ENCODE measurements at regions not wholly inside any gene's neighbourhood (a gene's known extent, or its start where the extent isn't known, plus 50 kb on each side); places are given as distances from the start of the nearest gene placed in this dataset.

DNA sequence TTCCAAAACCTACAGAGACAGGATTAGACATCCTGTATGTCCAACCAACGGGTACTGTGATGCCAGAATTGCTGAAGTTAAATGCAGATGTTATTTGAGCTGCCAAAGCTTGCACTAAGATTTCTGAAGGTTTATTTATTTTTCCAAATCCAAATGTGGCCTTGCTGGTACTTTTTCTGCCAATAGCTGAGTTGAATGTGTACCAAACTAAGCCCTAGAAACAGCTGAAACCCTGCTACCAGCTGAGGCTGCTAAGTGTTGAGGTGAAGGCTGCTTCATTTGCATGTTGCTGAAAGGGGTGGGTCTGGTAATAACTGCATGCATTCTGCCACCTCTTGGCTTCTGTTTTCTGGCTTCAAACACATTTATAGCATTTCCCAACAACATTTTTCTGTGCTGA lies 366.5 kb downstream of the FAT4 start:
- DNase-seq (ENCODE audit: low read depth in 2 of 3, low spot score in 1 of 3): no peak

- DNase-seq (ENCODE audit: low read depth in 2 of 3, low spot score in 1 of 3): no peak
Observed at GRCh38 chr4:125682730-125683129, 368.0 kb downstream of the FAT4 start.

DNA sequence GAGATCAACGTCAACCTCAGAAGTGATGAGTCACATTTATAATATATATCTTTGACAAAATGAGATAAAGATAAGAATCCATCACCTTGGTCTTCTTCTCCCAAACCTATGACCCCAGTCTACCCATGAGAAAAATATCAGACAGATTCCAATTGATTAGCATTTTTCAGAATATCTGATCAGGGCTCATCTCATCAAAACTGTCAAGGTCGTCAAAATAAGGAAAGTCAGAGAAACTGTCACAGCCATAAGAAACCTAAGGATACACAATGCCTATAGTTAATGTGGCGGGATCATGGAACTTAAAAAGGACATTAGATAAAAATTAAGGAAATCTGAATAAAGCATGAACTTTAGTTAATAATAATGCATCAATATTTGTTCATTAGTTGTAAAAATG lies 374.1 kb downstream of the FAT4 start:
- DNase-seq (ENCODE audit: low read depth in 2 of 3, low spot score in 1 of 3): no peak

- no peak for DNase-seq (ENCODE audit: low read depth in 2 of 3, low spot score in 1 of 3)
Observed at GRCh38 chr4:125689805-125690204, 375.1 kb downstream of the FAT4 start.

- DNase-seq (ENCODE audit: low read depth in 2 of 3, low spot score in 1 of 3): no peak
Observed at GRCh38 chr4:125693228-125693627, 378.5 kb downstream of the FAT4 start.

DNA sequence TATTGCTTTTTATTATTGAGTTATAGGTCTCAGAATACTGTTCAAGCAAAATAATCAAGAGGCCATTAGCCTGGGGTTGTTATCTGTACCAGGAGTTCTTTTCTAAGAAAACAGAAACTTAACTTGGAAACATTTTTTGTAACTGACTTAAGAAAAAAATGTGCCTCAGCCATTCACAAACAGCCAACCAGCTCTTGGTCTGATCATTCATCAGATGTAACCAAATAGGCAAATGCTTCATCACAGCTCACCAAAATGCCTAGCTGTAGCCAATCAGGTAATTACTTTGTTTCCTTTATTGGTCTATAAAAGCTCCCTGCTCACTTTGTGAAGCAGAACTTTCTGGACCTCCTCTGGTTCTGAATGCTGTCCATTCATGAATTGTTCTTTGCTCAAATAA lies 387.7 kb downstream of the FAT4 start:
- no peak for DNase-seq (ENCODE audit: low read depth in 2 of 3, low spot score in 1 of 3)

DNA sequence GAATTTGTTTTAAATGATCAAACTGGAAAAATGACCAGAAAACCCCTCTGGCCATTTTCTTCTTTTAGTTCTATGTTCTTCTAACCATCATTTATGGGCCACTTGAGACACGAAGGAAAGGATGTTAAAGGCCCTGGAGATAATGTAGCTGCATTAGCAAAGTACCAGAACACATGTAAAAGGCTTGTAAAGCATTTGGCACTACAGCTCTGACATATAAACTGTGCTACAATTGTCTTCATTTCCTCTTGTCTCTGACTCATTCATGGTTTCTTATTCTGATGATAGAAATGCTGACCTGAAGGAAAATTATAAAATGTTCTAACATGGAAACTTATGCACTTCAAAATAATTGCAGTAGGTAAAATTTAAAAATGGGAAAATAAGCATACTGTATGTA lies 388.7 kb downstream of the FAT4 start:
- no peak for DNase-seq (ENCODE audit: low read depth in 2 of 3, low spot score in 1 of 3)

GRCh38 chr4:125704726-125705125 lies 390.0 kb downstream of the FAT4 start:
- no peak for DNase-seq (ENCODE audit: low read depth in 2 of 3, low spot score in 1 of 3)

- no peak for DNase-seq (ENCODE audit: low read depth in 2 of 3, low spot score in 1 of 3)
Observed at GRCh38 chr4:125705681-125706080, 390.9 kb downstream of the FAT4 start.

DNA sequence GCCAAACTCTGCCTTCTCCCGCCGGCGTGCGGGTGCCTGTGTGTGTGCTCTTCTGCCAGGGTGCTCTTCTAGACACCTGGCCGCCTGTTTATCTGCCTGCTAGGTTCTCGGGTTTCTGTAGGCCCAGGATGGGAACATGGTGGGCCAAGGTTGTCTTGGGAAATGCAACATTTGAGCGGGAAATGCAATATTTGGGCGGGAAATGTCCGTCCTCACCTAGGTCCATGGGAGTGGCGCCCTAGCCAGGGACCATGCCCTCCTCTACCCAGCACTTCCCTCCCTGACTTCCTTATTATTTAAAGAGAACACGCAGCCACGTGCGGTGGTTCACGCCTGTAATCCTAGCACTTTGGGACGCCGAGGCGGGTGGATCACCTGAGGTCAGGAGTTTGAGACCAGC lies 392.6 kb downstream of the FAT4 start:
- DNase-seq (ENCODE audit: low read depth in 2 of 3, low spot score in 1 of 3): no peak

- no peak for DNase-seq (ENCODE audit: low read depth in 2 of 3, low spot score in 1 of 3)
Observed at GRCh38 chr4:125710766-125711165, 396.0 kb downstream of the FAT4 start.

- DNase-seq (ENCODE audit: low read depth in 2 of 3, low spot score in 1 of 3): no peak
Observed at GRCh38 chr4:125714049-125714448, 399.3 kb downstream of the FAT4 start.

DNA sequence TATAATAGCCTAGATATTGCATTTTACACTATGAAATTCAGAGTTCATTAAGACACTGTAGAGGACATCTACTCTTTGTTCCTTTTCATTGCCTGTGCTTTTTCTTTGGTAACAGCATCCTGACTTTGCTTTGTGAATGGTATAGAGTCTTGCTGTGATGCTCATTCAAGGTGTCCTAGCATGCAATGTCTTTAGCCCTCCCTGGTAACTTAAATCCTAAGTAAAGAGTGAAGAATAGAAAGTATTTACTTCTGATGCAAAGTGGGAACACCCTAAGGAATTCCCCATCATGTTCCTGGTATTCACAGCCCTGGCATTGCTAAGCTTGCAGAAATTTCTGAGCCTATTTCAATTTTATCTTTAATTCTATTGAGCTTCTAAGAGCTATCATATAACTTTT lies 400.1 kb downstream of the FAT4 start:
- no peak for DNase-seq (ENCODE audit: low read depth in 2 of 3, low spot score in 1 of 3)

DNA sequence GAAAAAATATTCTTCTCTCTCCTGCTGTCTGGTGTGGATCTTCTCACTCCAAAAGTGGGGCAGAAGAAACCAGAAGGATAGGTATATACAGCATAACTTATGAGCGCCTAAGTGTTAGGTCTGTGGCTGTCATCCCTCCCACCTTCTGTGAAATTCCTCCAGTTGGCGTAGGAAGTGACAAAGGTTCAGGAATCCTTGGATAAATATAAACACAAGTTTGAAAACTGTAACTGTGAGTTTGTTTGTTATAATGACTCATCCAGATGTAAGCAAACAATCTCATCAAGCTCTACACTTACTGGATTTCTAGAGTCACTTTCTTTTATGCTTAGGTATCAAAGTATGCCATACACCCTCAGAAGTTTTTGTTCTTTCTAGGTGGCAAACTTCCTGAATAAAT lies 405.2 kb downstream of the FAT4 start:
- no peak for DNase-seq (ENCODE audit: low read depth in 2 of 3, low spot score in 1 of 3)

GRCh38 chr4:125722009-125722408 lies 407.3 kb downstream of the FAT4 start:
- no peak for DNase-seq (ENCODE audit: low read depth in 2 of 3, low spot score in 1 of 3)

DNA sequence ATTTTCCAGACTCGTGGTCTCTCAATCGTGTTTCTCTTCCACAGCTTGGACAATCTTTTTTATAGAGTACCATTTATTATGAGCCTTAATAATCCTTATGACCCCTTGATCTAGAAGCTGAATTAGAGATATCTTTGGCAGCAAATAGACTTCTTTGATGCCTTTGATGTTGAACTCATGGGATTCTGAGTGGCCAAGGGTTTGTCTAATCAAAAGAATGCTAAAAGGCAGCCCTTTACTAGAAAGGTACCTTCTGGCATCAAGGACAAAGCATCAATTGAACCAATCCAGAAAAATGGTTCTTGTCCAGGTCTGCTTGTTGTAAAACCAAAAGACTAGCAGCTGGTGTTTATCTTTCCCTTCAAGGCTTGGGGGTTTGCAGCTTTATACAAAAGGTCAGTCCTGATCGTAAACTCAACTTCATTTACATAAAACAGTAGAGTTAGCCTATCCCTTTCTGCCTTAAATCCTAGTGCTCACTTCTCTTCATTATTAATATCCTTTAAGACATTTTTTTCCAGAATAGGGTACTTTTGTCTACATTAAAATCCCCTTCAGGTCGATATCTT lies 411.3 kb downstream of the FAT4 start:
- DNase-seq (ENCODE audit: low read depth in 2 of 3, low spot score in 1 of 3): no peak

GRCh38 chr4:125727931-125728330 lies 413.2 kb downstream of the FAT4 start:
- DNase-seq (ENCODE audit: low read depth in 2 of 3, low spot score in 1 of 3): no peak

DNA sequence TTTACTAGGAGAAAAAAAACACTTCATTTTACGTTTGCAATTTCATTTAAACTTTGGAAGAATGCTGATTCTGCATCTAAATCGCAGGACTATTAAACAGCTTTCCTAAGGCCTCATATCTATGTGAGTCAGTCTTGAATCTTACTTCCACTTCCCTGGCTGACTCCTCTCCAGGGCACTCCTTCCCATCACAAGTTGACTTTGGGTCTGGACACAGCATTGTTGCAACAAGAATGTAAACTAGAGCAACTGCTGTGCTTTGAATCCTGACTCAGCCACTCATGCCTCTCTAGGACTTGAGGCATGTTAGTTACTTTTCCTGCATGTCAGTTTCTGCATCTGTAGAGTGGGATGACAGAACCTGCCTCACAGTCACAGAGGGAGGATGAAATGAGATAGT lies 413.8 kb downstream of the FAT4 start:
- no peak for DNase-seq (ENCODE audit: low read depth in 2 of 3, low spot score in 1 of 3)

DNA sequence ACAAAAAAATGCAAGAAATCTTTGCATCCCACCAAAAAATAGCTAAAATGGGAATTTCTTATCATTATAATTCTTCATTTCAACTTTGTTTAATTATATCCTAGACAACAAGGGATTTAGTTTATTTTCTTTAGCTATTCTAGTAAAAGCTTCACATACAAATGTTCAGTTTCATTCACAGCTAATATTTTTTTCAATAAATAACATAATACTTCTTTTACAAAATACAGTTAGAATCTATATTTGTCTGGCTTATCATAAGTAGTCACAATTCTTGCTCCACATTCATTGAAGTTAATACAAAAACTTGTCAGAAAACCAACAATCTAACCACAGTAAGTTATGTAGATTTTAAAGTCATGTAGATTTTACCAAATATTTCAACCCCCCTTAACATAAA lies 414.4 kb downstream of the FAT4 start:
- no peak for DNase-seq (ENCODE audit: low read depth in 2 of 3, low spot score in 1 of 3)

- no peak for DNase-seq (ENCODE audit: low read depth in 2 of 3, low spot score in 1 of 3)
Observed at GRCh38 chr4:125732632-125733031, 417.9 kb downstream of the FAT4 start.

DNA sequence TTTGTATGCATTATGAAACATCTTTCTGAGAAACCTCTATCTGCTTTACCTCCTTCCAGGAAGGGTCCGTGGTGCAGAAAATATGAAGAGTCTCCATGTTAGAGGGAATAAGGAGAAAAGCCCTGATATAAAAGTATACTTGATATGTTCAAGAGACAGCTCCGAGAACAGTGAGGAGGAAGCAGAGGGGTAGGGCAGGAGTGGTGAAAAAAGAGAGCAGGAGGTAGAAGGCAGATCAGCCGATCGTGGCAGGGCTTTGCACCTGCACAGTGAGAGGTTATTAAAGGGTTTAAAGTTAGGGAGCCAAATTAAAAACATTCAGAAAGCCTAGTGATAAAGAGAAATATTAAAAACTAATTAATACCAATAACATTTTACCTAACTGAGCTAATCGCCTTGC lies 419.7 kb downstream of the FAT4 start:
- DNase-seq (ENCODE audit: low read depth in 2 of 3, low spot score in 1 of 3): no peak

DNA sequence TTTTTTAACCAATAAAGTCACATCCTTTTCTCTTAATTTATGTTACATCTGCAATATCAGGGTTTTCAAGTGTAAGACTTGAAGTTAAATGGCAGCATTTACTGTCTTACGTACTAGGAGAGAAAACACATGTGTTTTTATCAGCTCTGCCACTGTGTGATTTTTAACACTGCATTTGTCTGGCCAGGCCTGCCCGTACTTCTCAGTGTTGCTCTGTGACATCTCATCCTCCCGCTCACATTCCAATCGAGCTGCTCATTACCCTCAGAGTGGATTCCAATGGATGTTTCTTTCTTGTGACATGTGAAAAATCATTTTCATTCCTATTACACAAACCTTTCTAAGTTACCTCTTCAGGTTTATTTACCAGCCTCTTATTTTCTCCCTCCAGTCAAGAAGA lies 420.3 kb downstream of the FAT4 start:
- DNase-seq (ENCODE audit: low read depth in 2 of 3, low spot score in 1 of 3): no peak

DNA sequence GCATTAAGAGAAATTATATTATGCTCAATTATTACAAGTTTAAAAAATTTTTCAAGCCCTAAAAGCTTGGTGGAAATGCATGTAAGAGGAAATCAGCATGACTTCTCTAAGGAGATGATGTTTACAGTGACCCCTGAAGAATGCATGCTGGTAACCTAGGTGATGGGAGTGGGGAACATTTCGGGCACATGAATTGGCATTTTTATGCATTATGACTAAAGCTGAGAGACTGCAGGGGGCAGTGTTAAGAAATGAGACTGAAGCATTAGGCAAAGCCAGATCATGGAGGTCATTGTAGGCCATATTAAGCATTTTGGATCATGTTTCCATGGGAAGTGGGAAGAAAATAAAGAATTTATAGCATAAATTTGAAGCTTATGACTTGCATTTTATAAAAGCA lies 421.3 kb downstream of the FAT4 start:
- no peak for DNase-seq (ENCODE audit: low read depth in 2 of 3, low spot score in 1 of 3)

DNA sequence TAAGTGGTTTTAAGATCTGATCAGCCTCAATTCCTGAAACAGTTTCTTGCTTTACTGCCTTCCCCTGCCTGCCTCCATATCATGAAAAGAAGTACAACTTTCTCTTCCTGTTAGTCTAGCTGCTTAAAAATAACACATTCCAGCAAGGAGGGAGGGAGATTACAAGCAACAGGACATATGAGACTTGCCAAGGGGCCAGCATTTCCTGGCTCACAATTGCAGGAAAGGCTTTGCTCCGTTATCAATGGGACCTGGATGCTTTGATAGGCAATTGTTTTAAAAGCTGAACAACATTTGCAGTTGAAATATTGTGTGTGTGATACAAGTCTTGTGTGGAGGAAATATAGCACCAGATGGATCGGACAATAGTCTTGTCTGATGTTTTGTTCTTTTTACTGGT lies 425.0 kb downstream of the FAT4 start:
- DNase-seq (ENCODE audit: low read depth in 2 of 3, low spot score in 1 of 3): no peak

Data from stimulated activated CD4-positive, alpha-beta T cell treated with anti-CD3 and anti-CD28 coated beads, Interleukin-12 subunit alpha, Interleukin-12 subunit beta, amount 100 ng/mL, for 48 hours (primary cell).